ENCODE measurements at regions not wholly inside any gene's neighbourhood (a gene's known extent, or its start where the extent isn't known, plus 50 kb on each side); places are given as distances from the start of the nearest gene placed in this dataset.
"Not testable (repeated sequence)": the region's sequence is repeated elsewhere in the genome, so short reads cannot be mapped to it uniquely, and the experiment has no call there.

GRCh38 chr6:84848960-84849359, 84.6 kb upstream of the TBX18 start:
- H3K27me3 ChIP-seq (ENCODE audit: control insufficient read depth, insufficient read depth, low read length), result no peaks in the 10 kb centered on the region
- no peaks in the 10 kb centered on the region for H3K9me3 ChIP-seq (ENCODE audit: control insufficient read depth, insufficient read depth, low read length)
- no peak for DNase-seq (ENCODE audit: low read depth, low spot score)
- no peaks in the 10 kb centered on the region for H3K36me3 ChIP-seq (ENCODE audit: control insufficient read depth, insufficient read depth, low read length)
- no peaks in the 10 kb centered on the region for H3K4me1 ChIP-seq (ENCODE audit: control insufficient read depth, insufficient read depth, low read length)
- no peak overlapping the region for H3K4me3 ChIP-seq (ENCODE audit: low read length)
- H3K27ac ChIP-seq (ENCODE audit: low read length), result no peak overlapping the region
- WGBS (ENCODE audit: insufficient coverage, insufficient read length), result no CpG with 5 or more reads among the region's 1 CpG

- Histone ChIP-seq H3K27me3 (ENCODE audit: control insufficient read depth, insufficient read depth, low read length) (no peaks in the 10 kb centered on the region), H3K4me1 (ENCODE audit: control insufficient read depth, insufficient read depth, low read length) (no peaks in the 10 kb centered on the region), H3K9me3 (ENCODE audit: control insufficient read depth, insufficient read depth, low read length) (no peaks in the 10 kb centered on the region), H3K36me3 (ENCODE audit: control insufficient read depth, insufficient read depth, low read length) (no peaks in the 10 kb centered on the region), H3K4me3 (ENCODE audit: low read length) (no peak overlapping the region), H3K27ac (ENCODE audit: low read length) (no peak overlapping the region)
- no peak for DNase-seq (ENCODE audit: low read depth, low spot score)
- no CpG with 5 or more reads among the region's 3 CpGs for WGBS (ENCODE audit: insufficient coverage, insufficient read length)
These were observed 83.2 kb upstream of the TBX18 start for GRCh38 chr6:84847390-84848160.

GRCh38 chr6:84842525-84843166, 78.2 kb upstream of the TBX18 start:
- no peak for DNase-seq (ENCODE audit: low read depth, low spot score)
- Histone ChIP-seq H3K4me1 (ENCODE audit: control insufficient read depth, insufficient read depth, low read length) (no peaks in the 10 kb centered on the region), H3K36me3 (ENCODE audit: control insufficient read depth, insufficient read depth, low read length) (no peaks in the 10 kb centered on the region), H3K9me3 (ENCODE audit: control insufficient read depth, insufficient read depth, low read length) (no peaks in the 10 kb centered on the region), H3K4me3 (ENCODE audit: low read length) (no peak overlapping the region), H3K27ac (ENCODE audit: low read length) (no peak overlapping the region), H3K27me3 (ENCODE audit: control insufficient read depth, insufficient read depth, low read length) (no peaks in the 10 kb centered on the region)

GRCh38 chr6:84837068-84837866, 72.9 kb upstream of the TBX18 start:
- H3K4me3 ChIP-seq (ENCODE audit: low read length); H3K36me3 ChIP-seq (ENCODE audit: control insufficient read depth, insufficient read depth, low read length); H3K4me1 ChIP-seq (ENCODE audit: control insufficient read depth, insufficient read depth, low read length); H3K27me3 ChIP-seq (ENCODE audit: control insufficient read depth, insufficient read depth, low read length); DNase-seq (ENCODE audit: low read depth, low spot score); H3K9me3 ChIP-seq (ENCODE audit: control insufficient read depth, insufficient read depth, low read length); H3K27ac ChIP-seq (ENCODE audit: low read length): not testable (repeated sequence)
- no CpG with 5 or more reads among the region's 5 CpGs for WGBS (ENCODE audit: insufficient coverage, insufficient read length)

- Histone ChIP-seq H3K36me3 (ENCODE audit: control insufficient read depth, insufficient read depth, low read length) (no peaks in the 10 kb centered on the region), H3K4me3 (ENCODE audit: low read length) (no peak overlapping the region), H3K4me1 (ENCODE audit: control insufficient read depth, insufficient read depth, low read length) (no peaks in the 10 kb centered on the region), H3K27me3 (ENCODE audit: control insufficient read depth, insufficient read depth, low read length) (no peaks in the 10 kb centered on the region), H3K27ac (ENCODE audit: low read length) (no peak overlapping the region), H3K9me3 (ENCODE audit: control insufficient read depth, insufficient read depth, low read length) (no peaks in the 10 kb centered on the region)
- no peak for DNase-seq (ENCODE audit: low read depth, low spot score)
These were observed 72.0 kb upstream of the TBX18 start for GRCh38 chr6:84836366-84836765.

DNA sequence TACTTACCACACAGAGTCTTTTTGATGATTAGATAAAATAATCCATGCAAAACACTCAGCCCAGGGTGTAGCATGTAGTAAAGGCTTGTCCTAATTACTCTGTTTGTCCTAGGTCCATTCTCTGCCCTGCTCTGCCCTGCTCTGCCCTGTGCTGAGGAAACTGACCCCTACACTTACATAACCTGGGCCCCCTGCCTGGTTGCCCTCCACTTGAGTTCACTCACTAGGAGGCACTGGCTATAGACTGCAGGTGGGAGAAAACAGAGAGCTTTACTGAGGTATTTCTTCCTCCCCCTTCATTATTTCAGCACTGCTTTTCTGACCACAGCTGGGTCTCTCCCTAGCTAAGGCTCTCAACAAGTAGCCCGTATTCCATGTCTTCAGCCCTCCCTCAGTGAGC, 70.9 kb upstream of the TBX18 start:
- Histone ChIP-seq H3K36me3 (ENCODE audit: control insufficient read depth, insufficient read depth, low read length) (no peaks in the 10 kb centered on the region), H3K4me1 (ENCODE audit: control insufficient read depth, insufficient read depth, low read length) (no peaks in the 10 kb centered on the region), H3K4me3 (ENCODE audit: low read length) (no peak overlapping the region), H3K27me3 (ENCODE audit: control insufficient read depth, insufficient read depth, low read length) (no peaks in the 10 kb centered on the region), H3K9me3 (ENCODE audit: control insufficient read depth, insufficient read depth, low read length) (no peaks in the 10 kb centered on the region), H3K27ac (ENCODE audit: low read length) (no peak overlapping the region)
- WGBS (ENCODE audit: insufficient coverage, insufficient read length), result no CpG with 5 or more reads among the region's 1 CpG
- DNase-seq (ENCODE audit: low read depth, low spot score), result no peak

GRCh38 chr6:84831924-84832323, 67.5 kb upstream of the TBX18 start:
- not testable (repeated sequence) for H3K4me3 ChIP-seq (ENCODE audit: low read length); H3K4me1 ChIP-seq (ENCODE audit: control insufficient read depth, insufficient read depth, low read length); H3K9me3 ChIP-seq (ENCODE audit: control insufficient read depth, insufficient read depth, low read length); H3K27me3 ChIP-seq (ENCODE audit: control insufficient read depth, insufficient read depth, low read length); DNase-seq (ENCODE audit: low read depth, low spot score); H3K36me3 ChIP-seq (ENCODE audit: control insufficient read depth, insufficient read depth, low read length); H3K27ac ChIP-seq (ENCODE audit: low read length)
- WGBS (ENCODE audit: insufficient coverage, insufficient read length), result no CpG with 5 or more reads among the region's 6 CpGs

- H3K27me3 ChIP-seq (ENCODE audit: control insufficient read depth, insufficient read depth, low read length), result no peaks in the 10 kb centered on the region
- H3K4me3 ChIP-seq (ENCODE audit: low read length), result no peak overlapping the region
- H3K27ac ChIP-seq (ENCODE audit: low read length), result no peak overlapping the region
- H3K36me3 ChIP-seq (ENCODE audit: control insufficient read depth, insufficient read depth, low read length), result no peaks in the 10 kb centered on the region
- H3K9me3 ChIP-seq (ENCODE audit: control insufficient read depth, insufficient read depth, low read length), result no peaks in the 10 kb centered on the region
- H3K4me1 ChIP-seq (ENCODE audit: control insufficient read depth, insufficient read depth, low read length), result no peaks in the 10 kb centered on the region
- no CpG with 5 or more reads among the region's 1 CpG for whole genome bisulfite sequencing (ENCODE audit: insufficient coverage, insufficient read length)
- no peak for DNase-seq (ENCODE audit: low read depth, low spot score)
These were observed 61.1 kb upstream of the TBX18 start for GRCh38 chr6:84825461-84825860.

- H3K27me3 ChIP-seq (ENCODE audit: control insufficient read depth, insufficient read depth, low read length); H3K4me3 ChIP-seq (ENCODE audit: low read length); H3K36me3 ChIP-seq (ENCODE audit: control insufficient read depth, insufficient read depth, low read length); DNase-seq (ENCODE audit: low read depth, low spot score); H3K4me1 ChIP-seq (ENCODE audit: control insufficient read depth, insufficient read depth, low read length); H3K9me3 ChIP-seq (ENCODE audit: control insufficient read depth, insufficient read depth, low read length); H3K27ac ChIP-seq (ENCODE audit: low read length): not testable (repeated sequence)
- WGBS (ENCODE audit: insufficient coverage, insufficient read length), result no CpG with 5 or more reads among the region's 1 CpG
These were observed 56.9 kb upstream of the TBX18 start for GRCh38 chr6:84821314-84821713.

DNA sequence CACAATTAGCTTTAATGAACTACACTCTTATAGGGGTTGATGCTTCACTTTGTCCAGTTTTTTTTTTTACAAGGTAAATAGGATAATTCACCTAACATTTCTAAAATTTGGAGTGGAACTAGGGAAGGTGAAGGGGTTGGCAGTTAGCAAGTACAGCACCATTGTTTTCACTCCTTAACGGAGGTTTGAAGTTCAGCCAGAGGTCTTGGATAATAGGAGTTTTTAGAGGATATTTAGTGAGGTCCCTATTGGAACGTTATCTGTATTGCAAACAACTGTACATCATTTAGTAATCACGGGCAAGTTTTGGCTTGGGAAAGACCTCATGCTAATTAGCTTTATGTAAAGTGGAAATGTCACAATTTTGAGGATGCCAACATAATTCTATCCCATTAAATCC, 52.3 kb upstream of the TBX18 start:
- Histone ChIP-seq H3K36me3 (ENCODE audit: control insufficient read depth, insufficient read depth, low read length) (no peaks in the 10 kb centered on the region), H3K9me3 (ENCODE audit: control insufficient read depth, insufficient read depth, low read length) (no peaks in the 10 kb centered on the region), H3K4me1 (ENCODE audit: control insufficient read depth, insufficient read depth, low read length) (no peaks in the 10 kb centered on the region), H3K4me3 (ENCODE audit: low read length) (no peak overlapping the region), H3K27me3 (ENCODE audit: control insufficient read depth, insufficient read depth, low read length) (no peaks in the 10 kb centered on the region), H3K27ac (ENCODE audit: low read length) (no peak overlapping the region)
- no peak for DNase-seq (ENCODE audit: low read depth, low spot score)
- WGBS (ENCODE audit: insufficient coverage, insufficient read length), result no CpG with 5 or more reads among the region's 3 CpGs

All from iPS DF 6.9 (cell line).